CD8-positive, alpha-beta memory T cell (primary cell): ENCODE measurements at regions not wholly inside any gene's neighbourhood (a gene's known extent, or its start where the extent isn't known, plus 50 kb on each side); places are given as distances from the start of the nearest gene placed in this dataset.

Experiments
- CTCF ChIA-PET: fragments of 350-600 bp; sonication (Branson Sonifier 250); formaldehyde crosslinking; loops from one replicate; lab custom pipeline; 2021; ENCODE audit warnings: antibody characterized with exemption; lab: Charles Lee
- POLR2A ChIA-PET: fragments of 350-600 bp; sonication (Branson Sonifier 250); formaldehyde crosslinking; loops from one replicate; lab custom pipeline; 2021; ENCODE audit warnings: antibody characterized with exemption; lab: Charles Lee
- DNase-seq, 5 donors: peaks; one replicate each; pipeline versions ENCODE4 v3.0.0 to v3.0.0-alpha.2; 2020 to 2022; ENCODE audit warnings: mixed read lengths in 1 of 5
- H3K27ac ChIP-seq: one replicate; pipeline ENCODE4 v1.7.0; 2013; ENCODE audit warnings: low read depth, mild to moderate bottlenecking, low read length, moderate library complexity
- H3K27me3 ChIP-seq: 2 replicates; pipeline ENCODE4 v1.7.0; 2013; ENCODE audit warnings: low read length, mild to moderate bottlenecking; ENCODE audit not compliant: insufficient read depth, poor library complexity, severe bottlenecking
- H3K36me3 ChIP-seq: 2 replicates; pipeline ENCODE4 v1.7.0; 2013; ENCODE audit warnings: mild to moderate bottlenecking, low read length, moderate library complexity; ENCODE audit not compliant: insufficient read depth
- H3K4me1 ChIP-seq: 2 replicates; pipeline ENCODE4 v1.7.0; 2013; ENCODE audit warnings: mild to moderate bottlenecking, low read length, moderate library complexity; ENCODE audit not compliant: insufficient read depth
- H3K4me3 ChIP-seq: 2 replicates; pipeline ENCODE4 v1.7.0; 2013; ENCODE audit warnings: mild to moderate bottlenecking, low read length
- H3K9me3 ChIP-seq: 2 replicates; pipeline ENCODE4 v1.7.0; 2013; ENCODE audit warnings: mild to moderate bottlenecking, low read length
- H3K27ac Mint-ChIP-seq, 8 donors: one replicate each; pipeline ENCODE4 v1.8.0; 2020 to 2021; ENCODE audit warnings: mixed read lengths in 8 of 8, mild to moderate bottlenecking in 6 of 8, inconsistent platforms in 3 of 8, moderate library complexity in 3 of 8
- H3K27me3 Mint-ChIP-seq, 2 donors: one replicate each; pipeline ENCODE4 v1.8.0; 2020 to 2021; ENCODE audit warnings: mixed read lengths in 2 of 2, mild to moderate bottlenecking in 1 of 2, moderate library complexity in 1 of 2
- H3K36me3 Mint-ChIP-seq, 3 donors: one replicate each; pipeline ENCODE4 v1.8.0; 2020 to 2021; ENCODE audit warnings: mixed read lengths in 3 of 3, inconsistent platforms in 1 of 3, mild to moderate bottlenecking in 1 of 3
- H3K4me1 Mint-ChIP-seq, 3 donors: one replicate each; pipeline ENCODE4 v1.8.0; 2020 to 2021; ENCODE audit warnings: mixed read lengths in 3 of 3, inconsistent platforms in 1 of 3, mild to moderate bottlenecking in 1 of 3
- H3K4me3 Mint-ChIP-seq, 7 donors: one replicate each; pipeline ENCODE4 v1.8.0; 2020 to 2021; ENCODE audit warnings: mixed read lengths in 7 of 7, mild to moderate bottlenecking in 6 of 7, moderate library complexity in 4 of 7, inconsistent platforms in 2 of 7
- H3K9me3 Mint-ChIP-seq, 5 donors: one replicate each; pipeline ENCODE4 v1.8.0; 2020 to 2022; ENCODE audit warnings: mixed read lengths in 5 of 5, mild to moderate bottlenecking in 3 of 5, moderate library complexity in 2 of 5, inconsistent platforms in 1 of 5

GRCh38 chr18:34957119-34957863 is 83.9 kb upstream of the MAPRE2 start:
- Histone ChIP-seq H3K36me3 (no peaks in the 10 kb centered on the region), H3K4me3 (no peak overlapping the region), H3K4me1 (no peaks in the 10 kb centered on the region), H3K9me3 (no peaks in the 10 kb centered on the region), H3K27me3 (no peaks in the 10 kb centered on the region), H3K27ac (no peak overlapping the region)
- CTCF ChIA-PET: no interaction called here
- DNase-seq: no peak
- Mint-ChIP-seq H3K27me3 (peaks cover 19 to 68% of the 10 kb centered on the region in 2 donors), H3K27ac (no peak overlapping the region), H3K4me1 (no peaks in the 10 kb centered on the region), H3K4me3 (no peak overlapping the region), H3K36me3 (peaks cover 0 to 3% (median 0%) of the 10 kb centered on the region in 3 donors), H3K9me3 (peaks cover 0 to 4% (median 0%) of the 10 kb centered on the region in 5 donors)
- POLR2A ChIA-PET: no interaction called here

- Mint-ChIP-seq H3K27me3 (peaks cover 17 to 67% of the 10 kb centered on the region in 2 donors), H3K9me3 (peaks cover 0 to 4% (median 0%) of the 10 kb centered on the region in 5 donors), H3K36me3 (peaks cover 0 to 3% (median 0%) of the 10 kb centered on the region in 3 donors), H3K4me1 (no peaks in the 10 kb centered on the region), H3K4me3 (no peak overlapping the region), H3K27ac (no peak overlapping the region)
- Histone ChIP-seq H3K4me1 (no peaks in the 10 kb centered on the region), H3K4me3 (no peak overlapping the region), H3K27ac (no peak overlapping the region), H3K36me3 (no peaks in the 10 kb centered on the region), H3K27me3 (no peaks in the 10 kb centered on the region), H3K9me3 (no peaks in the 10 kb centered on the region)
- ChIA-PET CTCF (no interaction called here), POLR2A (no interaction called here)
- no peak for DNase-seq
These were observed 83.4 kb upstream of the MAPRE2 start for GRCh38 chr18:34957864-34958259.

GRCh38 chr18:34959211-34959829 is 81.9 kb upstream of the MAPRE2 start:
- DNase-seq: no peak
- H3K27me3 Mint-ChIP-seq: peaks cover 16 to 69% of the 10 kb centered on the region in 2 donors
- H3K9me3 Mint-ChIP-seq: peaks cover 0 to 4% (median 0%) of the 10 kb centered on the region in 5 donors
- no peaks in the 10 kb centered on the region for H3K4me1 ChIP-seq
- H3K27ac ChIP-seq: no peak overlapping the region
- no peak overlapping the region for H3K27ac Mint-ChIP-seq
- H3K9me3 ChIP-seq: no peaks in the 10 kb centered on the region
- H3K4me3 Mint-ChIP-seq: no peak overlapping the region
- no peaks in the 10 kb centered on the region for H3K36me3 ChIP-seq
- ChIA-PET CTCF (no interaction called here), POLR2A (no interaction called here)
- H3K36me3 Mint-ChIP-seq: peaks cover 0 to 3% (median 0%) of the 10 kb centered on the region in 3 donors
- no peaks in the 10 kb centered on the region for H3K4me1 Mint-ChIP-seq
- no peak overlapping the region for H3K4me3 ChIP-seq
- H3K27me3 ChIP-seq: no peaks in the 10 kb centered on the region

GRCh38 chr18:34959989-34960388 is 81.2 kb upstream of the MAPRE2 start:
- no peak for DNase-seq
- no peaks in the 10 kb centered on the region for H3K9me3 ChIP-seq
- CTCF ChIA-PET: interaction anchor here (0.8 kb wide), 1 partner anchor 8 kb away, joined by 3 read pairs; no protein-coding TSS in a partner anchor
- H3K27ac ChIP-seq: no peak overlapping the region
- H3K27me3 Mint-ChIP-seq: peaks cover 12 to 66% of the 10 kb centered on the region in 2 donors
- H3K27ac Mint-ChIP-seq: no peak overlapping the region
- no peaks in the 10 kb centered on the region for H3K4me1 Mint-ChIP-seq
- peaks cover 0 to 3% (median 0%) of the 10 kb centered on the region in 3 donors for H3K36me3 Mint-ChIP-seq
- H3K27me3 ChIP-seq: no peaks in the 10 kb centered on the region
- no peak overlapping the region for H3K4me3 Mint-ChIP-seq
- H3K9me3 Mint-ChIP-seq: peaks cover 0 to 4% (median 0%) of the 10 kb centered on the region in 5 donors
- H3K4me3 ChIP-seq: no peak overlapping the region
- no peaks in the 10 kb centered on the region for H3K4me1 ChIP-seq
- H3K36me3 ChIP-seq: no peaks in the 10 kb centered on the region
- POLR2A ChIA-PET: no interaction called here

GRCh38 chr18:34965108-34965507 is 76.1 kb upstream of the MAPRE2 start:
- no peaks in the 10 kb centered on the region for H3K9me3 ChIP-seq
- no peak overlapping the region for H3K27ac ChIP-seq
- DNase-seq: no peak
- ChIA-PET POLR2A (no interaction called here), CTCF (no interaction called here)
- no peaks in the 10 kb centered on the region for H3K4me1 Mint-ChIP-seq
- no peaks in the 10 kb centered on the region for H3K36me3 ChIP-seq
- no peaks in the 10 kb centered on the region for H3K36me3 Mint-ChIP-seq
- H3K4me3 Mint-ChIP-seq: no peak overlapping the region
- H3K27ac Mint-ChIP-seq: no peak overlapping the region
- H3K27me3 ChIP-seq: no peaks in the 10 kb centered on the region
- H3K27me3 Mint-ChIP-seq: peaks cover 3 to 31% of the 10 kb centered on the region in 2 donors
- H3K9me3 Mint-ChIP-seq: no peaks in the 10 kb centered on the region
- H3K4me1 ChIP-seq: no peaks in the 10 kb centered on the region
- no peak overlapping the region for H3K4me3 ChIP-seq

- Mint-ChIP-seq H3K4me1 (no peaks in the 10 kb centered on the region), H3K9me3 (no peaks in the 10 kb centered on the region), H3K36me3 (no peaks in the 10 kb centered on the region), H3K4me3 (no peak overlapping the region), H3K27ac (no peak overlapping the region), H3K27me3 (peaks cover 3 to 31% of the 10 kb centered on the region in 2 donors)
- no peaks in the 10 kb centered on the region for H3K27me3 ChIP-seq
- H3K4me1 ChIP-seq: no peaks in the 10 kb centered on the region
- ChIA-PET POLR2A (no interaction called here), CTCF (no interaction called here)
- H3K9me3 ChIP-seq: no peaks in the 10 kb centered on the region
- no peak for DNase-seq
- no peak overlapping the region for H3K4me3 ChIP-seq
- no peaks in the 10 kb centered on the region for H3K36me3 ChIP-seq
- no peak overlapping the region for H3K27ac ChIP-seq
These were observed 75.6 kb upstream of the MAPRE2 start for GRCh38 chr18:34965566-34965965.

GRCh38 chr18:34970106-34970505 is 71.1 kb upstream of the MAPRE2 start:
- Histone ChIP-seq H3K27me3 (no peaks in the 10 kb centered on the region), H3K4me1 (no peaks in the 10 kb centered on the region), H3K9me3 (no peaks in the 10 kb centered on the region), H3K36me3 (no peaks in the 10 kb centered on the region), H3K4me3 (no peak overlapping the region), H3K27ac (no peak overlapping the region)
- H3K27ac Mint-ChIP-seq: no peak overlapping the region
- no peaks in the 10 kb centered on the region for H3K36me3 Mint-ChIP-seq
- no peaks in the 10 kb centered on the region for H3K4me1 Mint-ChIP-seq
- H3K4me3 Mint-ChIP-seq: no peak overlapping the region
- DNase-seq: no peak
- POLR2A ChIA-PET: interaction anchor here (0.6 kb wide), 1 partner anchor 10 kb away, joined by 3 read pairs; no protein-coding TSS in a partner anchor
- CTCF ChIA-PET: no interaction called here
- H3K27me3 Mint-ChIP-seq: peaks cover 0 to 7% of the 10 kb centered on the region in 2 donors
- no peaks in the 10 kb centered on the region for H3K9me3 Mint-ChIP-seq

GRCh38 chr18:34971313-34971712 is 69.9 kb upstream of the MAPRE2 start:
- no peak for DNase-seq
- Mint-ChIP-seq H3K9me3 (no peaks in the 10 kb centered on the region), H3K27ac (no peak overlapping the region), H3K27me3 (peaks cover 0 to 5% of the 10 kb centered on the region in 2 donors), H3K4me1 (peaks cover 4 to 5% (median 5%) of the 10 kb centered on the region in 3 donors), H3K36me3 (no peaks in the 10 kb centered on the region), H3K4me3 (no peak overlapping the region)
- H3K4me1 ChIP-seq: no peaks in the 10 kb centered on the region
- no peak overlapping the region for H3K27ac ChIP-seq
- ChIA-PET POLR2A (no interaction called here), CTCF (no interaction called here)
- H3K36me3 ChIP-seq: no peaks in the 10 kb centered on the region
- no peak overlapping the region for H3K4me3 ChIP-seq
- no peaks in the 10 kb centered on the region for H3K9me3 ChIP-seq
- no peaks in the 10 kb centered on the region for H3K27me3 ChIP-seq
